ENCODE measurements at regions not wholly inside any gene's neighbourhood (a gene's known extent, or its start where the extent isn't known, plus 50 kb on each side); places are given as distances from the start of the nearest gene placed in this dataset.

DNA sequence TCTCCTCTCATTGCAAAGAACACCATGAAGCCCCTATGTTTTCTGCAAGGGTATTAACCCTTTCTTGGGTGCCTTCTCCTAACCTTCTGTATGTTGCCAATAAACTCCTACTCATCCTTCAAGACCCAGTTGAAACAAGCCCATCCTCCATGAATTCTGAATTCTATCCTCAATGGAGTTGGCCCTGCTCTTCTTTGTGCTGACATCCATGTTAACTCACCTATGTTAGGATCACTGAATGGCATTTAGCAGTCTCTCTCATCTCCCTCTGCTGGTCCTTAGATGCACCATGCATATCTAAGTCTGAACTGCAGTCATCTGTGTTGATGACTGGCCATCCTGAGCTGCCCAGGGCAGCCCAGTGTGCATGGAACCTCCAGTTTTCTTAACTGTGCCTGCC is 129.8 kb downstream of the BUB3 start:
- ATAC-seq (ENCODE audit: low FRiP score) = no peak
- DNase-seq (ENCODE audit: low spot score) = no peak
- TF ChIP-seq CTCF (IDR thresholded peaks at IDR 0.05) = no peak

DNA sequence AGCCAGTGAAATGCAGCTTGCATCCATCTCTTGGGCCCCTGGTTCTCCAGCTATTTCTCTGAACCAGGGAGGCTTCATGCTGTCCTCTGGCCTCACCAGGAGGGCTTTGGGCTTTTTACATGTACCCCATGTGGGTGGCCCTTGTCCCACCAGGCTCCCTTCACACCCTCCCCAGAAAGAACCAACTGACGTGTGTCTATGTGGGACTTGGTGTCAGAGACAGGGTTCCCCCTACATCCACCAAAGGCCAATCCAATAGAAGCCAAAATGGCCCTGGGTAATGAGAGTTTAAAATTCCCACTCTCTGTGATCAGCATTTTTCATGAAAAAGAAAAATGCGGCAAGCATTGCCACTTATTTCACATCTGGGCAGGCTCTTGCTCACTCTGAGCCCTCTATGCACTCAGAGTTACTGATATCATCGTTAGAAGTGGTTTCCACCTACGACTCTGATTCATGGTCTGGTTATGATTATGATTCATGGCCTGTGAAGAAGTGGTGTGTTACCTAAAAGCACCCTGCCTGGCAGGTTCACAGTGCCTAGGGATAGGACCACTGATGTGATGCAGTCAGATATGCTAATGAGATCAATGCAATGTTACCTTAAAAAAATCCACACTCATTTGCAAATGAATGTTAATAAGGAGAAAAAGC is 133.5 kb downstream of the BUB3 start:
- TF ChIP-seq CTCF (IDR thresholded peaks at IDR 0.05) = no peak
- no peak for DNase-seq (ENCODE audit: low spot score)
- no peak for ATAC-seq (ENCODE audit: low FRiP score)

GRCh38 chr10:123289432-123289831 is 135.2 kb downstream of the BUB3 start:
- no peak for TF ChIP-seq CTCF (IDR thresholded peaks at IDR 0.05)
- ATAC-seq (ENCODE audit: low FRiP score) = no peak
- no peak for DNase-seq (ENCODE audit: low spot score)

DNA sequence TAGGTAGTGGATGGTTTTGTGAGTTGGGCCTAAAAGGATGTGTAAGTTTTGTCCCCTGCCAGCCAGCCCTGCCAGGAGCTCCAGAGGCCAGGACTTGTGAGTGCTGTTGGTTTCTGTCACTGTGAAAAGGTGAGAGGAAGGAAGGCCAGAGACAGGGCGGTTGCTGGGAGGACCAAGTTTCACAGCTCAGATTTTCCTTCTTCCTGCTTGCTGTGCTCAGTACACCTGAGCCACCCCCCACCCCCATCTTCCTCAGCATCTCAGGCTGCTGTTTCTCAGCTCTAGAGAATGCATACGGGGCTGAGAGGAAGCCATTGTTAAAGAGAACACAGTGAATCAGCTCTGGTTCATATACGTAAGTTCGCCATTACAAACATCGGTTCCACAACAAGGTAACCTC is 139.9 kb downstream of the BUB3 start:
- ATAC-seq (ENCODE audit: low FRiP score) (no peak), DNase-seq (ENCODE audit: low spot score) (no peak)

DNA sequence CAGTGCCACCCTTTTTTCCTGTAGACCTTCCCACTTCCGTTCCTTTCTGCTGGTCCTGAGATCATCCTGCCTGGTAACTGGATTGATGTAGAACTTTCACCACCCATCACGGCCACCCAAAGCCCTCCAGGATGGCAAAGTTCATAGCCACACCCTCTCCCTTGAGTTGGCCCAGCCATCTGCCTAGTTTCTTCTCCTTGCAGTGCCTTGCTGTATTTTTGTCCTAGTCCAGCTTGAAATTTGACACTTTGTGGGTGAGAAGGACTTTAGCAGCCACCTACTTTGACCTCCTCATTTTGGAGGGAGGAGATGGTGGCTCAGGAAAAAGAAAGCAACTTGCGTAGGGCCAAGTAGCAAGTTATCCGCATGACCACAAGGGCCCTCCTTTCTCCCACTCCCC is 140.7 kb downstream of the BUB3 start:
- DNase-seq (ENCODE audit: low spot score) = no peak
- no peak for ATAC-seq (ENCODE audit: low FRiP score)
- no peak for TF ChIP-seq CTCF (IDR thresholded peaks at IDR 0.05)

More for the DNA sequence above, 139.9 kb downstream of the BUB3 start:
- TF ChIP-seq CTCF (IDR thresholded peaks at IDR 0.05) = no peak

DNA sequence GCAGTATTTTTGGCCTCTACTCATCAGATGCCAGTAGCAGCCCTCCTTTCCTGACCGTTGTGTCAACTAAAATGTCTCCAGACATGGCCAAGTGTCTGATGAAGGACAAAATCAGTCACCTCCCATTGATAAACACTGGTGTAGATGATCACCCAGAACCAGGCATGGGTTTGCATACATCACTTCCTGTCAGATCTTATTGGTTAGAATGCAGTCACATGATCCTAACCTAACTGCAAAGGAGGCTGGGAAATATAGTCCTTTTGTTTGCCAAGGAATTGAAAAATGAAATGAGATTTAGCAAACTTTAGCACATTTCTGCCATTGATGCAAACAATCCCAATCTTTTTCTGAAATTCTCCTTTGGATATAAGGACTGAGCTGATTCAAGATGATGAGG is 141.4 kb downstream of the BUB3 start:
- ATAC-seq (ENCODE audit: low FRiP score) = no peak
- TF ChIP-seq CTCF (IDR thresholded peaks at IDR 0.05) = no peak
- DNase-seq (ENCODE audit: low spot score) = no peak

DNA sequence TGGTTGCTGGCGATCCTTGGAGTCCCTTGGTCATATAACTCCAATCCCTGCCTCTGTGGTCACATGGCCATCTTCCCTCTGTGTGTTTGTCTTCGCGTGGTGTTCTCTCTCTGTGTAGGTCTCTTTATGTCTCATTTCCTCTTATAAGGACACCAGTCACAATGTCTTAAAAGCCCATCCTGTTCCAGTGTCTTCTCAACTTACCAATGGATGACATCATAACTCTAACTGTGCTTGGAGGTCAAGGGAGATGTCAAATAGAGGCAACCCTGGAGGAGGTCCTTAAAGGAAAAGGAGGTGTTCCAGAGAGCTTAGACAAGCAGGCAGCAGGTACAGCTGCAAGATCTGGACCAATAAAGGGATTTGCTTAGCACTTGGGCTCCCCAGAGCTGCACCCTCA is 143.0 kb downstream of the BUB3 start:
- no peak for DNase-seq (ENCODE audit: low spot score)
- no peak for TF ChIP-seq CTCF (IDR thresholded peaks at IDR 0.05)
- ATAC-seq (ENCODE audit: low FRiP score) = no peak

Data from omental fat pad (tissue), 3 donors.